ENCODE measurements at regions not wholly inside any gene's neighbourhood (a gene's known extent, or its start where the extent isn't known, plus 50 kb on each side); places are given as distances from the start of the nearest gene placed in this dataset.
"Not testable (repeated sequence)": the region's sequence is repeated elsewhere in the genome, so short reads cannot be mapped to it uniquely, and the experiment has no call there.

- DNase-seq, result no peak
Observed at GRCh38 chr9:90127923-90128322, 514.7 kb downstream of the DIRAS2 start.

- DNase-seq, result no peak
Observed at GRCh38 chr9:90128587-90129190, 513.9 kb downstream of the DIRAS2 start.

DNA sequence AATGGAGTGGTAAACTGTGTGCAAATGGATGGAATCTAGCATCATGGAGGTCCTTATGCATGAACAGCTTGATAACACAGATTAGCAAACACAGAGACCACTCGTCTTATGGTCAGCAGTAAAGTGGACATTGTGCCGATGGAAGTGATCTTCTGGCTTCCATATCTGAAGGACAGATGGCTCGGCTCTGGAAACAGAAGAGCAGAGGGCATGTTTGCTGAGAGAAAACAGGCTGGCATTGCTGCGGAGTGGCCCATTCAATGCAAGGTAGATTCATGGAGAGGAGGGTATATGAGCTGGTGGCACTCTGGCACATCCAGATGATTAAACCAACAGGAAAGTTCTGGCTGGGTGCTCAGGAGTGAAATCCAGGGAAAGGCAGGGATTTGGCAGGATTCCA, 513.2 kb downstream of the DIRAS2 start:
- no peak for DNase-seq

- DNase-seq, result no peak
Observed at GRCh38 chr9:90131568-90131967, 511.1 kb downstream of the DIRAS2 start.

DNA sequence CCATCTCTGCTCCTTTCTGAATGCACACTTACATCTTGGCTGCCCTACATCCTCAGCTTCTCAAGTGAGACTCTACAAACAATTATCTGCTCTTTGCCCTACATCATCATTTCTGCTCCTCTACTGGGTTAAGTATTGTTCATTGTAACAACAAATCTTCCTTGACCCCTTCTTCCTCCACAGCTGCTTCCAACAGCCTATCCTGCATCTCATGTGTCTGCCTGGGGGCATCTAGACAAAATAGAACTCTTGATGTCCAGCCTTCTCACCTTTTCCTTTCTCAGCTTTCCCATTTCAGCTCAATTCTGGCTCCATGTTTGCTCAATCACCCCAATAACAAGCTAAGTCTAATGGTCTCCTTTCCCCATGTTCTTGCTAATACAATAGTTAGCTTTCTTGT, 509.8 kb downstream of the DIRAS2 start:
- no peak for DNase-seq

GRCh38 chr9:90137801-90138200, 504.8 kb downstream of the DIRAS2 start:
- no peak for DNase-seq

DNA sequence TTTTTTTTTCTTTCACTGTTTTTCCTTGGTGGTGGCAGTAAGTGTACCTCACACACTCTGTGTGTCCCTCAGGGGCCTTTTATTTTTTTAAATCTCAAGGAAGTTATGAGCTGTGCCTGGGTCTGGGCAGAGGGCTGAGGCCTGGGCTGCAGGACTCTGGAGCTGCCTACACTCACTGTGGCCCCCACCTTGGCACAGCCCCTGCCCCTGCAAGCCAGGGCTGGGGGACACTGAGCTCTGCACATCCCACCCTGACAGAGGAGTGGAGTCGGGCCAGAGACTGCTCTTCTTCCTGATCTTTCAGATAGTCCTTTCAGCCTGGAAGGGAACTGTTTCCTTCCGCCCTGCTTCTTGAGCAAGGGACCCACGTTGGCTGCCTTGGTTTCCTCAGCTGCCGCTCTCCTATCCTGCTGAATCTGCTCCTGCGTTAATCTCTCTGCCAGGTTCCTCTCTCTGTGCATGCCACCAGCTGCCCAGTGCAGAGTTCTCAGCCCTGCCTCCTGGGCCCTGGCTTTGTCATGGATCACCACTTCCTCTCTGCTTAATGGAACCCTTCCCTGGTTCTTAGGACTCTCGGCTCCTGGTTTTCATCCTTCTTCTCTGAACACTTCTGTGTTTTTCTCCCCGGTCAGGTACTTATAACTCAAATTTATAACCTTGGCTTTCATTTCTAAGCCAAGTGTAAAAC, 502.3 kb downstream of the DIRAS2 start:
- DNase-seq, result no peak

GRCh38 chr9:90141723-90142122, 500.9 kb downstream of the DIRAS2 start:
- DNase-seq, result no peak

DNA sequence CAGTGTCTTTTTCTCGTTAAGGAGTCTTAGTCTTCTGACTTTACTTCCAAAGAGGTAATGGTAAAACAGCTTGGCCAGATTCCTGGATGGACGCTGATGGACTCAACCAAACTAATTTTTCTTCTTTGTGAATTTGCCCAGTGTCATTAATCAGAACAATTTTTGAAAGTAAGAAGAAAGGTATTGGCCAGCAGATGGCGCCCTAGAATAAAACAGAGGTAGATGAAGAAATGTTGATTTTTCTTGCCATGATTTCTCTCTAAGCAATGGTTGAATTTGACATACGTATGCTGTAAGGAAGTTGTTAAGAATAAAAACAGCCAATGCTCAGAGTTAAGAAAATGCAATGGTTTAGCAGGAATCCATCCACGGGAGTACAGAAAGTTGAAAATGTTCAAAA, 500.0 kb downstream of the DIRAS2 start:
- DNase-seq, result peak; percentile 51

DNA sequence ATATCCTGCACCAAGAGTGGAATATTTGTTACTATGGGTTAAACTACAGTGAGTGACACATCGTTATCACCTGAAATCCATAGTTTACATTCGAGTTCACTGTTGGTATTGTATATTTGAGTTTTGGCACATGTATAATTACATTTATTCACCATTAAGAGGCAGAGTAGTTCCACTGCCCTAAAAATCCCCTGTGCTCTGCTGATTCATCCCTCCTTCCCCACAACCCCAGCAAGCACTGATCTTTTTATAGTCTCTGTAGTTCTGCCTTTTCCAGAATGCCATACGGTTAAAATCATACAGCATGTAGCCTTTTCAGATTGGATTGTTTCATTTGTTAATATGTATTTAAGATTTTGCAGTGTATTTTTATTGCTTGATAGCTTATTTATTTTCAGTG, 495.2 kb downstream of the DIRAS2 start:
- DNase-seq, result no peak

GRCh38 chr9:90156318-90156717, 486.3 kb downstream of the DIRAS2 start:
- DNase-seq, result no peak

DNA sequence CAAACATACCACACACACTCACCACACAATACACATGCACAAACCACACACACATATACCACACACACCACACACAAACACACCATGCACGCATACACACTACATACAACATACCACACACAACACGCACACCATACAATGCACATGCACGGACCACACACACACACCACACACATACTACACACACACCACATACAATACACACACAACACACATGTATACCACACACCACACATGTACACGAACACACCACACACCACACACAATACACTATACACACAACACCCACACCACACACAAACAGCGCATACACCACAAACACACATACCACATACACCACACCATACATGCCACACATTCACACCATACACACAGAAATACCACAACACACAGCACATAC, 480.3 kb downstream of the DIRAS2 start:
- no peak for DNase-seq

DNA sequence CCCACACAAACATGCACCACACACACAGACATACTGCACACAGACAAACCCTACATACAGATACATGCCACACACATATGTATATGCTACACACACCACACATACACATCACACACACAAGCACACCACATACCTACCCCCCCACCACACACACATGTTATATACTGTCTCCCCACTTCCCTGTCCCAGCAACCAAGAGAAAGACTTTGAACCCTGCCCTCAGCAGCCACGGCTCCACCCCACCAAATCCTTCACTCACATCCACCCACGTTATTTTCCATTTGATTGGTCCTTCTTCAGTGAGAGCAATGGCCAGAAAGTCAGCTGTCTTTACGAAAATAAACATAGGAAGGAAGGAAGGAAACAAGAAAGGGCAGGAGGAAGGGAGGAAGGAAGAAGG, 479.8 kb downstream of the DIRAS2 start:
- DNase-seq, result no peak

- DNase-seq, result no peak
Observed at GRCh38 chr9:90165281-90165680, 477.3 kb downstream of the DIRAS2 start.

- DNase-seq, result not testable (repeated sequence)
Observed at GRCh38 chr9:90166374-90166773, 476.2 kb downstream of the DIRAS2 start.

DNA sequence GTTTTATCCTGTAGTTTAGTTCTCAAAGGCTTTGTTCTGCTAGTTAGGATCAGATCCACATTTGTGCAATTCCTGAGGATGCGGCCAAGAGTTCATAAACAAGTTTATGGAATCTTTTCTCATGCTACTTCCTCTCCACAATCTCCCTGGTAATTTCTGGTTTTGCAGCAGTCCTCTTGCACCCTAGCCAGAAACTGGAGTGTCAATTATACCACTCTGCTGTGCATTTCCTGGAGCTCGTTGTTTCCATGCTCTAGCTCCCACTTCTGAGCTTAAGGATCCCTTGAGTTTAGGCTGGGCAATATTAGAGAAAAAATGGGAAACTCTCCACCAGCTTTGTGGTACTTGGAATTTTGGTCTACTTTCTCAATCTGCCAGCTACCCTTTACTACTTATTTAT, 474.7 kb downstream of the DIRAS2 start:
- DNase-seq, result no peak

GRCh38 chr9:90169490-90169889, 473.1 kb downstream of the DIRAS2 start:
- DNase-seq, result no peak

- not testable (repeated sequence) for DNase-seq
Observed at GRCh38 chr9:90173935-90174334, 468.7 kb downstream of the DIRAS2 start.

GRCh38 chr9:90174346-90174745, 468.3 kb downstream of the DIRAS2 start:
- not testable (repeated sequence) for DNase-seq

DNA sequence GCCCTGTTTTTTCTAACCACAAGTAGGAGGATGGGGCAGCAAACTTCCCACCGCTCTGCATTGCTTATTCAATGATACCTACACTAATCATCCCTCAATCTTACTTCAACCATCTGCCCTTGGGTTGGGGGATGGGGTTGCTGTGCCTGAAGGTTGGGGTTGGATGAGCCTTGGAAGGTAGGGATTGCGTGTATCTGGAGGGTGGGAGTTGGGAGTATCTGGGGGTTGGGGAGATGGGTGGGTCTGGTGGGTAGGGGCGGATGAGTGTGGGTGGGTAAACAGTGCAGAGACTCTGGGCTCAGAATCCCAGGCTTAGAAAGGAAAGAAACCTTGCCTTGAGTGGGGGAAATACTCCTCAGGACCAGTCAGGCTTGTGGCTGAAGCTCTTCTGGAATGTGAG, 467.4 kb downstream of the DIRAS2 start:
- DNase-seq, result no peak

GRCh38 chr9:90175865-90176264, 466.8 kb downstream of the DIRAS2 start:
- no peak for DNase-seq

GRCh38 chr9:90176901-90177300, 465.7 kb downstream of the DIRAS2 start:
- no peak for DNase-seq

DNA sequence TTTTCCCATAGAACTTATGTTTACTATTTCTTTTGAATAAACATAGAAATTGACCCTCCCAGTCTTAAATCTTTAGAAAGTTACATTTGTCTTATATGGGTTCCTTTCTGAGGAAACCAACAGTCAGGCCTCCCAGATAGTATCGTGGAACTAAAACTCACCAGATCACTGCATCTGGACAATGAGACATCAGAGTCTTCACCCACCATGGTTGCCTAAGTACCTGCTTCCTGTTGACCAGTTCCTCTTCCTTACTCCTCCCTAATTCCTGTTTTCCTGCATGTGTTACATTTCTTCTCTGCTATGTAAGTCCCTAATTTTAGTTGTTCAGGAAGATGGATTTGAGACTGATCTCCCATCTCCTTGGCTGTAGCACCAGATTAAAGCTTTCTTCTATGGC, 462.2 kb downstream of the DIRAS2 start:
- no peak for DNase-seq

DNA sequence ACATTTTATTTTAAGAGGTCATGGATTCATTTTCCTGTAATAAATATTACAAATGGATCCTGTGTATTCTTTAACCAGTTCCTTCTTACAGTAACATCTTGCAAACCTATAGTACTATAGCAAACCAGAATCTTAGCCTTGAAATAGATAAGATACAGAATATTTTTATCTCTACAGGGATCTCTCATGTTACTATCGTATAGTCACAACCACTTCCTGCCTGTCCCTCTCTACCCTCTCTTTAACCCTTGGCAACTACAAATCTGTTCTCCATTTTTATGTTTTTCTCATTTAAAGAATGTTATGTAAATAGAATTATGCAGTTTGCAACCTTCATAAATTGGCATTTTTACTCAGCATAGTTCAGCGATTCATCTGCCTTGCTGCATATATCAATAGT, 454.0 kb downstream of the DIRAS2 start:
- DNase-seq, result no peak

DNA sequence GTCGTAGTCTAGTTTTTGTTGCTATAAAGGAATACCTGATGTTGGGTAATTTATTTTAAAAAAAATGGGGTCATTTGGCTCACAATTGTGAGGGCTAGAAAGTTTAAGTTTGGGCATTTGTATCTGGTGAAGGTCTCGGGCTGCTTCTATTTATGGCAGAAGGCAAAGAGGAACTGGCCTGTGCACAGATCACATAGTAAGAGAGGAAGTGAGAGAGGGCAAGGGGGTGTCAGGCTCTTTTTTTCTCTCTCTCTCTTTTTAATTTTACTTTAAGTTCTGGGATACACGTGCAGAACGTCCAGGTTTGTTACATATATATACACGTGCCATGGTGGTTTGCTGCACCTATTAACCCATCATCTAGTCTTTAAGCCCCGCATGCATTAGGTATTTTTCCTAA, 453.3 kb downstream of the DIRAS2 start:
- DNase-seq, result no peak
